T-helper 1 cell treated with Interleukin-12 subunit alpha and Interleukin-12 subunit beta and Interleukin-4 antibody, amounts not matched to agents 30 μg/mL and 1 μg/mL, for 36 hours (primary cell): ENCODE measurements at regions not wholly inside any gene's neighbourhood (a gene's known extent, or its start where the extent isn't known, plus 50 kb on each side); places are given as distances from the start of the nearest gene placed in this dataset.
"Not testable (repeated sequence)": the region's sequence is repeated elsewhere in the genome, so short reads cannot be mapped to it uniquely, and the experiment has no call there.

ENCODE experiments used
- H3K27ac Mint-ChIP-seq: one replicate; pipeline ENCODE4 v1.8.0; 2021; ENCODE audit warnings: mild to moderate bottlenecking, mixed read lengths
- H3K27me3 Mint-ChIP-seq: one replicate; pipeline ENCODE4 v1.8.0; 2021; ENCODE audit warnings: low read depth, mixed read lengths
- H3K36me3 Mint-ChIP-seq: one replicate; pipeline ENCODE4 v1.8.0; 2021; ENCODE audit warnings: low read depth, mixed read lengths
- H3K4me1 Mint-ChIP-seq: one replicate; pipeline ENCODE4 v1.8.0; 2021; ENCODE audit warnings: low read depth, mixed read lengths
- H3K4me3 Mint-ChIP-seq: one replicate; pipeline ENCODE4 v1.8.0; 2021; ENCODE audit warnings: mild to moderate bottlenecking, moderate library complexity, mixed read lengths
- H3K9me3 Mint-ChIP-seq: one replicate; pipeline ENCODE4 v1.8.0; 2021; ENCODE audit warnings: mixed read lengths

DNA sequence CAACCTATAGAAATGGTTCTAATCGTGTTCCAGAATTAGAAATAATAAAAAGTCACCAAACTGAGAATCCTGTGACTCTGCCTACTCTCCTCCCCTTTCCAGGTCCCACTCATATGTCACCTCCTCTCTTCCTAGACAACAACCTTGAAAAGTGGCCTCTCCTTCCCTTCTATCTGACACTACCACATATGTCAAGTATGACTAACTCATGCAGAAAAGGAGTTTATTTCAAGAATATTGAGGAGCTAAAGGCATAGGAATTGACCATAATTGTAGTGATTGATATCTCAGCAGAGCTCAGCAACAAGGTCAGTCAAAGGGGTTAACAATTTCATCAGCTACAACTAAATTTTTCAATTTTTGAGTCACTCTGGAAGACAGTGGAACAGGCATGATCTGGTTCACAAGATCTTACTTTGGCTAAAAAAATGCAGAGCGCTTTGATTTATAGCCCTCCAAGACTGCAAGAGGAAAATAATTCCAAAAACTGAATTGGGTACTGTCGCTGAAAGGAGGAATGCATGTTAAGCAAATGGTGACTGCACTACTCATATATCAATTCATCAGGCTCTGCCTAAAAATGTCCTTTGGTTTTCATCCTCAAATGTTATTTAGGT lies 160.6 kb upstream of the ARHGEF26 start:
- H3K9me3 Mint-ChIP-seq, result peaks cover 4% of the 10 kb centered on the region
- no peaks in the 10 kb centered on the region for H3K4me1 Mint-ChIP-seq
- no peak overlapping the region for H3K4me3 Mint-ChIP-seq
- no peak overlapping the region for H3K27ac Mint-ChIP-seq
- no peaks in the 10 kb centered on the region for H3K36me3 Mint-ChIP-seq
- H3K27me3 Mint-ChIP-seq, result no peaks in the 10 kb centered on the region

DNA sequence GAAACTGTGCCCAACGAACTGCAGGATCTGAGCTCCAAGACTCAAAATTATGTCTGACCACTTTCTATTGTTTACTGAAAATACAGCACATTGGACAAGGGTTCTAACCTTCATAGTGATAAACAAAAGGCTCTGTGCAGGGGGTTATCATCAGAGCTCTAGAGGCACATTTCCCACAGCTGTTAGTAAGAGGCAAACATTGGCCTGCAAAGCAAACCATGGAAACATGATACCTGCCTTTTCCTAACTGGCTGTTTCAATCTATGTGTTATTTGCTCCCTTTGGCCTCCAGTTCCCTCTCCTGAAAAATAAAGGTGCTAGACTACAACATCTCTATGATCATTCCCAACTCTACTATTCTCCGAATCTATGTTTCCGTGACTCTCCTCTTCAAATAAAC lies 159.7 kb upstream of the ARHGEF26 start:
- Mint-ChIP-seq H3K9me3 (peaks cover 7% of the 10 kb centered on the region), H3K4me1 (no peaks in the 10 kb centered on the region), H3K27me3 (no peaks in the 10 kb centered on the region)

DNA sequence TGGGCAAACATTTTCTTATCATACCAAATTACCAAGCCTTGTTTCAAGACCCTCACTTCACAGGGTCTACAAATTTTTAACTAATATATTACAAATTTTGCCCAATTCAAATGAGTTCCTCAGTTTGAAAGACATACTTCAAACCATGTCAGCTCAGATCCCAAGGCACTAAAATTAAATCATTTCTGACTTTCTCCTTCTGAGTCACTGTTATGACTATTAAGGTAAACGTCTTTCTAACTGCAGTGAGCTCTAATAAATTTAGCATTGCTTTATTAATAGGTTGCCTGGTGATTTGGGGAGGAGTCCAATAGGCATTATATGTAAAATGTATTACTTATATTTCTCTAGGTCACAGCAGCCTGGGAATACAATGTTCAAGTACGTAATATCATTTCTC lies 158.2 kb upstream of the ARHGEF26 start:
- H3K9me3 Mint-ChIP-seq, result peaks cover 7% of the 10 kb centered on the region
- H3K27me3 Mint-ChIP-seq, result no peaks in the 10 kb centered on the region
- H3K36me3 Mint-ChIP-seq, result no peaks in the 10 kb centered on the region
- H3K27ac Mint-ChIP-seq, result no peak overlapping the region
- no peaks in the 10 kb centered on the region for H3K4me1 Mint-ChIP-seq
- H3K4me3 Mint-ChIP-seq, result no peak overlapping the region

More for the DNA sequence above, 159.7 kb upstream of the ARHGEF26 start:
- no peak overlapping the region for H3K27ac Mint-ChIP-seq
- no peaks in the 10 kb centered on the region for H3K36me3 Mint-ChIP-seq
- H3K4me3 Mint-ChIP-seq, result no peak overlapping the region

DNA sequence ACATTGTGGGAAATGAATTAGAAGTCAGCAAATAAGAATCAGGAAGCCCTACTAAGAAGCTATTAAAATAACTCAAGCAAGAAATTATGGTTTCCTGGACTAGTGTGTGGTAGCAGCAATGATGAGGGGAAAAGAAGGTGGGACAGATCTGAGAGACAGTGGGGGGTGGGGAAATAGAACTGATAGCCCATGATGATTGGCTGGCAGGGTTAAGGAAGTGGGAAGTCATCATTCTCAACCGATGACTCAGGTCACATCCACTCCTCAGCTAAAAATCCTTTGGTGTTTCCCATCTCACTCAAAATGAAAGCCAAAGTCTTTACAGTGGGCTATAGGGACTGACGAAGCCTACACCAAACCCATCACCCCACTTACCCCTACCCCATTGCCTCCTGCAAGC lies 153.9 kb upstream of the ARHGEF26 start:
- H3K27me3 Mint-ChIP-seq, result no peaks in the 10 kb centered on the region
- H3K36me3 Mint-ChIP-seq, result no peaks in the 10 kb centered on the region
- no peaks in the 10 kb centered on the region for H3K4me1 Mint-ChIP-seq
- H3K9me3 Mint-ChIP-seq, result peaks cover 7% of the 10 kb centered on the region
- H3K27ac Mint-ChIP-seq, result no peak overlapping the region
- H3K4me3 Mint-ChIP-seq, result no peak overlapping the region

DNA sequence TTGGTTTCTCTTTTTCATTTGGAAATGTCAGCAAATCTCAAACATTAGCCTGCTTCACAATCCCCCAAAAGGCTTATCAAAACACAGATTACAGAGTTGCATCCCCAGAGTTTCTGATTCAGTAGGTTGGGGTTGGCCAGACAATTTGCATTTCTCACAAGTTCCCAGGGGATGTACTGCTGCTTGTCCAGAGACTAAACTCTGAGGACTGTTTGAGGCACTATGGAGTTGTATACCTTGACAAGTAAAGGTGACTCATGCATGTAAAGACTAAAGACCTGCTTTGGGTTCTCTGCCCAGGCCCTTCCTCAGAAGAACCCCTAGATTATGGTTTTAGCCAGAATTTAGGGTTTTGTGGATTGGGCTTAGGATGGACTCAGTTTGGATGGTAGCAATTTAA lies 151.1 kb upstream of the ARHGEF26 start:
- H3K4me1 Mint-ChIP-seq, result no peaks in the 10 kb centered on the region
- no peaks in the 10 kb centered on the region for H3K36me3 Mint-ChIP-seq
- no peak overlapping the region for H3K27ac Mint-ChIP-seq
- H3K9me3 Mint-ChIP-seq, result peaks cover 5% of the 10 kb centered on the region
- no peak overlapping the region for H3K4me3 Mint-ChIP-seq
- no peaks in the 10 kb centered on the region for H3K27me3 Mint-ChIP-seq

DNA sequence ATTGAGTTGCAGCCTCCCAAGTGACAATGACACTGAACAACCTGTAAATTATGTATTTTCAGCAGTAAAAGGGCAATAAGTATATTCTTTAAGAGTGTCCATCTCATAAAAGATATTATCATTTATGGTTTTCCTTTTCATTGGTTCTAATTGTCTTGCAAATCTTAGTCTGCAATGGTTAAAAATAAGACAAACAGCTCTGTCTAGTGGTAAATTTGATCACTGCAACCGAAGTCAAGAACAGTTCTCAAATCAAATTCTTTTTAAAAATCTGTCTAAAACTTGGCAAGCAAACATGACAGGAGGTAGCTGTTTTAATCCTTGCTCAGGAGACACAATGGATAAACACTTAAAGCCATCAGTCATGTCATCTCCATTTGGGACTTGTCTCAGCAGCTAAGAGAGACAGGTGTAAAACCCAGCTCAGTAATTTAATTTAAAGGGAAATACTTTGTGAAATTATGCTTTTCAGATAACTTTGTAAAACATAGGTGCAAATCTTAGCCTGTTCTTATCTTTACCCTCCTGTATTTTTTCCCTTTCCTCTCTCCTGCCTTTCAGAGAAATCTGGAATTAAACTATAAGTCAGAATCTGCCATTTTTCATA lies 150.3 kb upstream of the ARHGEF26 start:
- Mint-ChIP-seq H3K36me3 (no peaks in the 10 kb centered on the region), H3K27ac (no peak overlapping the region), H3K4me1 (no peaks in the 10 kb centered on the region), H3K9me3 (peaks cover 3% of the 10 kb centered on the region), H3K4me3 (no peak overlapping the region), H3K27me3 (no peaks in the 10 kb centered on the region)

DNA sequence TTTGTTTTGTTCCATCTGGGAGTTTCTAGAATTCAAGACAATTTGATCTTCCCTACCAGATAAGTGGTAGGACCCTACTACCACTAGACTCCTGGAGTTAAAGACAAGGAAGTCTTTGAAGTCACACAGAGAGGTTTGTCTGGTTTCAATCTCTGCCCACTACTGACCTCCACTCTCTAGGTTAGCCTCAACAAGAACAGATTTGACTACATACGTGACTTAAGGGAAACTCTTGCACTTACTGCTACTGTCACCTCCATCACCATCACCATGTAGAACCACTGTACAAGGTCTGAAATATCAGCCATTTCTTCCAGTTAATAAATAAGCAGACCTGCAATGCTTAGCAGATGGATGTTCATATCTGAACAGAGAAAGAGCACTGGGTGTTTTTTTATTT lies 148.3 kb upstream of the ARHGEF26 start:
- H3K4me1 Mint-ChIP-seq, result no peaks in the 10 kb centered on the region

DNA sequence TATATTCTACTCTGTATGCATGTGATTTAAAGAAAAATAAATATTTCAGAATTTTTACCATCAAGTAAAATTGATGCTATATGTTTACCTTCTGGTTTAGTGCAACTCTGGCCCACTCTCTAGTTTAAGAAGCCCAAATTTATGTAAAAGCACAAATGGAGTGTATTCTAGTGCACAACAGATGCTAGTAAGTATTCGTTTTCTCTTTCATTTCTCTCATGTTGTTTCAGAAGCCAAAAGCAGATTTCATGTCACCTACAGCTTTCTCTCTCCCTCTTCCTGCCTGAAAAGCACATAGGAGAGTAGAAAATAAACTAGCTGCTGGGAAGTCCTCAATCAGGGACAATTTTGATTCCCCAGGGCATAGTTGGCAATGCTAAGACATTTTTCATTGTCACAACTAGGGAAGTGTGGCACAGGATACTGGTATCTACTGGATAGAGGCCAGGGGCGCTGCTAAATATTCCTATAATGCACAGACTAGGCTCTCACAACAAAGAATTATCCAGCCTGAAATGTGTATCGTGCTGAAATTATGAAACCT lies 147.4 kb upstream of the ARHGEF26 start:
- Mint-ChIP-seq H3K27ac (no peak overlapping the region), H3K9me3 (no peaks in the 10 kb centered on the region), H3K4me3 (no peak overlapping the region), H3K27me3 (peaks cover 5% of the 10 kb centered on the region), H3K36me3 (no peaks in the 10 kb centered on the region), H3K4me1 (no peaks in the 10 kb centered on the region)

More for the DNA sequence above, 148.3 kb upstream of the ARHGEF26 start:
- peaks cover 5% of the 10 kb centered on the region for H3K27me3 Mint-ChIP-seq
- no peak overlapping the region for H3K27ac Mint-ChIP-seq
- H3K9me3 Mint-ChIP-seq, result no peaks in the 10 kb centered on the region
- H3K36me3 Mint-ChIP-seq, result no peaks in the 10 kb centered on the region
- H3K4me3 Mint-ChIP-seq, result no peak overlapping the region

DNA sequence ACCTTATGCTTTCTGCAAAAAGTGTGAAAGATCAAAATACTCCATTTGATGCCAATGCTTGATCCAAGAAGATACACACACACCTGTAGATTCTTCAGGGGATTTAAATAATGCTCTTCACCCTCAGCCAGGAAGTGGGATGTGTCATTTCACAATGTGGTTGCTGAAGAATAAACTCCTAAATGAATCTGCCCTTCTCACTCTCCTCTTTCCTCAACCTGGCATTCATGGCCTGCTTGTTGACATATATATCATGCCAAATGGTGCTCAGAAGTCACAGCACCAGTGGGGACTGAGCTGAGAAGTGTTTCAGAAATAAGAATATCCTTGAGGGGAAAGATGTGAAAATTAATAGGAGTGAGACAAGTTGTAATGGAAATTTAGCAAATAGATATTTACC lies 146.6 kb upstream of the ARHGEF26 start:
- Mint-ChIP-seq H3K27me3 (peaks cover 5% of the 10 kb centered on the region), H3K4me1 (no peaks in the 10 kb centered on the region), H3K9me3 (no peaks in the 10 kb centered on the region), H3K4me3 (no peak overlapping the region), H3K27ac (no peak overlapping the region), H3K36me3 (no peaks in the 10 kb centered on the region)

DNA sequence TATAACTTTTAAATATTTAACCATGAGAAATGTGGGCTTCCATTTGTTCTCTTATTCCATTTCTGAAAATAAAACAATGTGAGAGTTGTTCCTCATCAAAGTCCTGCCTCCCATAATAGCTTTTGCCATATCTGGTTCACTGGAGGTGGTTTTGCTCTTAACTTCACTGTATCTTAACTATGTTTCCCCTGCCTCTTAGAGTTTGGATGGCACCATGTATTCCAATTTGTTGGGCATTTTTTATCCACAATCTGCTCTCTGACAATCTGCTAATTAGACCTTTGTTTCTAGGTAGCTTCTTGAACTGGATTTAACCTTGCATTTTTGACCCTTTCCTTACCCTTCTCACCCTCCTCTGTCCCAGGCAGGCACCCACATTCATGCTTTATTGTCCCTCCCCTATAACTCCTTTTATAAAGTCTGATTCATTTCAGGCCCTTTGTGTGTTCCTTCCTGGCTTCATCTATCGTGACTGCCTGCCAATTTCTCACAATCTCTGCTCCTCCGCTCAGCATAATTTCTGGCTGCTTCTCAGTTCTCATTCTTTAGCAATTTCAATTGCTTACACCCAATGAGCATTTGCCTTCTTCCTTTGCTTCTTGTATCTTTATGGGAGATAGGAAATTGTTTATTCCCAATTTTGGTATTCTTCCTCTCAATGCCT lies 144.2 kb upstream of the ARHGEF26 start:
- Mint-ChIP-seq H3K27ac (no peak overlapping the region), H3K27me3 (peaks cover 5% of the 10 kb centered on the region), H3K4me1 (no peaks in the 10 kb centered on the region), H3K4me3 (no peak overlapping the region), H3K9me3 (no peaks in the 10 kb centered on the region), H3K36me3 (no peaks in the 10 kb centered on the region)

DNA sequence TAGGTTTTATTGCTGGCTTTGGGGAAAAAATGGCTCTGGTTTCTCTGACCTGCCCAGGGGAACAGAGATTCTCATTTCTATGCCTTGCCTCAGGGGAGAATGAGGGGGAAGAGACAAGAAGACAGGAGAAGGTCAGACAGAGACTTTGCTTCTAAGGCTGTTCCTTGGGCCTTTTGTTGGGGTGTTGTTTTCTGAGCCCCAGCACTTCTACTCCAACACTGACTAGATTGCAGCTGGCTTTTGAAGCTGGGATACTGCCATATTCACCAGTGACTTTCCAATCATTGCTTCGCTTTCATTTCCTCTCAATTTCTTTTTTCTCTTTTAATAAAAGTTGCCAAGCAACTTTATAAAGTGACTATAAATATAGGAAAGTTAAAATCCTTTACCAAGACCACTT lies 143.2 kb upstream of the ARHGEF26 start:
- peaks cover 4% of the 10 kb centered on the region for H3K9me3 Mint-ChIP-seq
- H3K4me3 Mint-ChIP-seq, result no peak overlapping the region
- H3K27me3 Mint-ChIP-seq, result peaks cover 5% of the 10 kb centered on the region
- H3K27ac Mint-ChIP-seq, result no peak overlapping the region
- no peaks in the 10 kb centered on the region for H3K4me1 Mint-ChIP-seq
- H3K36me3 Mint-ChIP-seq, result no peaks in the 10 kb centered on the region

DNA sequence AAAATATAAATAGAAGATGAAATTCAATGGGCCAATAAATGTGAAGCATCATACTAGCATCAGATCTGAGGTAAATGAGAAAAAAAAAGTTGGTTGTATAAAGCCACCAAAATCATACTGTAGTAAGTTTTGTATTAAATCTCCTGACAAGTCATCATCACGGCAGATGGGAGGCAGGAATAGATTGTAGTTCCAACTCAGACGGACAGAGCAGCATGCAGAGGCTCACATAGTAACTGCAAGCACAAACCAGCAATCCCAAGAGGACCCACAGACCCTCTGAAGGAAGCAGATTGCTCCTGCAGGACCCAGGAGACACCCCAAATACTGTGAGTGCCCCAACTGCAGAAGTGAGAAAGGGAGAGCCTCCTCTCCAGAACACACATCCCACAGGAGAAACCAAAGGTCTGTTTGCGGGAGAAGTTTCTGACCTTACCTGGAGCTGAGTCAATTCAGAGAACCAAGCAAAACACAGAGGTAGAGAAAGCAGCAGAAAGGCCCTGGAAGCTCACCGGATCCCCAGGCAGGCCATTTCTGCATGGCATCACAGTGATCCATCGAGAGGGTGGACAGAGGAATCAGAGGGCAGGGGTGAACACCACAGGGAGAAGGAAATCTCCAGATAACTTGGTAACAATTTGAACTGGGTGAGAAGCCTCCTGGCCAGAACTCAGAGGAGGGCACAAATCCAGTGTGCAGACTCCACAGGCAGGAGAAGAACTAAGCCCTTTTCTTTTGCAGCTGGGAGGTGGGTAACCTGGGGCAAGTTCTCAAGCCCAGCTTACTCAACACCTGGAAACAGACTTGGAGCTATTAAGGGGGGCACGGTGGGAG lies 141.6 kb upstream of the ARHGEF26 start:
- Mint-ChIP-seq H3K4me1 (no peaks in the 10 kb centered on the region), H3K4me3 (no peak overlapping the region), H3K9me3 (peaks cover 5% of the 10 kb centered on the region), H3K36me3 (no peaks in the 10 kb centered on the region), H3K27me3 (peaks cover 5% of the 10 kb centered on the region), H3K27ac (no peak overlapping the region)

DNA sequence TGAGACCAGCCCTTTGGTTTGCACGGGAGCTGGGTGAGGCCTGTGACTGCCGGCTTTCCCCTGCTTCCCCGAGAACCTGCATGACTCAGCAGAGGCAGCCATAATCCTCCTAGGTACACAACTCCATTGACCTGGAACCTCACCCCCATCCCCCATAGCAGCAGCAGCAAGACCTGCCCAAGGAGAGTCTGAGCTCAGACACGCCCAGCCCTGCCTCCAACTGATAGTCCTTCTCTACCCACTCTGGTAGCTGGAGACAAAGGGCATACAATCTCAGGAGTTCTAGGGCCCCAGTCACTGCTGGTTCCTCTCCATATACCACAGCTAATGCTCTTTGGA lies 141.0 kb upstream of the ARHGEF26 start:
- no peak overlapping the region for H3K4me3 Mint-ChIP-seq
- peaks cover 5% of the 10 kb centered on the region for H3K9me3 Mint-ChIP-seq
- H3K36me3 Mint-ChIP-seq, result no peaks in the 10 kb centered on the region
- peaks cover 5% of the 10 kb centered on the region for H3K27me3 Mint-ChIP-seq
- no peaks in the 10 kb centered on the region for H3K4me1 Mint-ChIP-seq
- H3K27ac Mint-ChIP-seq, result no peak overlapping the region

DNA sequence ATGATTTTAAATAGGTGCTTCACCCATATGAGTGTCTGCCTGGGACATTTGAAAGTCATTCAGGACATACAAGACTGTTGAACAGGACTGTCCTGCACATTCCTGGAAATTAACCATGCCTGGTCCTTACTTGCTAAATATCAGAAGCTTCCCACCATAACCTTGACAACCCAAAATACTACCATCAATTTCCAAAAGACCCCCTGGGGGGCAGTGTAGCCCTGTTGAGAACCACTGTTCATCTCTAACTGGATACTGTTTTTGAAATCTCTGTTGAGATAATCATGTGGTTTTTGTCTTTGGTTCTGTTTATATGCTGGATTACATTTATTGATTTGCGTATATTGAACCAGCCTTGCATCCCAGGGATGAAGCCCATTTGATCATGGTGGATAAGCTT lies 123.8 kb upstream of the ARHGEF26 start:
- not testable (repeated sequence) for H3K36me3 Mint-ChIP-seq, H3K27me3 Mint-ChIP-seq, H3K4me1 Mint-ChIP-seq, H3K9me3 Mint-ChIP-seq, H3K4me3 Mint-ChIP-seq, H3K27ac Mint-ChIP-seq
